Lower leg skin (tissue), 4 donors: ENCODE measurements at regions not wholly inside any gene's neighbourhood (a gene's known extent, or its start where the extent isn't known, plus 50 kb on each side); places are given as distances from the start of the nearest gene placed in this dataset.

Experiments
- DNase-seq, 2 donors: peaks; one replicate each; pipeline ENCODE4 v3.0.0-alpha.2; 2019; ENCODE audit warnings: low spot score in 2 of 2
- H3K4me3 ChIP-seq: fragments of 200-600 bp; sonication (generic); 2 replicates; pipeline ENCODE4 v1.5.1; 2017; ENCODE audit warnings: mild to moderate bottlenecking, low read depth; ENCODE audit not compliant: poor library complexity, severe bottlenecking
- CTCF ChIP-seq, 3 donors: fragments of 450-650 bp; IDR thresholded peaks; one replicate each; pipeline ENCODE4 v1.5.1; 2016; ENCODE audit warnings: antibody characterized with exemption in 3 of 3, mild to moderate bottlenecking in 3 of 3, moderate library complexity in 2 of 3
- POLR2A ChIP-seq, 2 donors: fragments of 450-650 bp; IDR thresholded peaks; one replicate each; pipeline ENCODE4 v1.6.1; 2016 to 2017; ENCODE audit warnings: antibody characterized with exemption in 2 of 2, mild to moderate bottlenecking in 1 of 2, moderate library complexity in 1 of 2
- WGBS, 2 donors: methylation state at CpG; one replicate each; pipeline ENCODE4 v1.1.5; 2018; 5-methylcytosine and 5-hydroxymethylcytosine counted together
- intact Hi-C: fragments of 100-400 bp; cut with DNase I; formaldehyde crosslinking; loops from one replicate; pipeline ENCODE4 v1.15.0; 2023; ENCODE audit warnings: low total_unique reads

GRCh38 chr2:12968399-12968798, 251.7 kb downstream of the TRIB2 start:
- intact Hi-C loops: no loop called here
- TF ChIP-seq POLR2A (IDR thresholded peaks at IDR 0.05) (no peak), CTCF (IDR thresholded peaks at IDR 0.05) (no peak)
- 90 to 95% methylated on average over 3 of the region's 3 CpGs for WGBS, 2 donors
- no peak overlapping the region for H3K4me3 ChIP-seq
- DNase-seq: no peak

- no peak for TF ChIP-seq POLR2A (IDR thresholded peaks at IDR 0.05)
- TF ChIP-seq CTCF (IDR thresholded peaks at IDR 0.05): no peak
- no peak for DNase-seq
- WGBS, 2 donors: 57 to 63% methylated on average over 4 of the region's 4 CpGs
- H3K4me3 ChIP-seq: no peak overlapping the region
- intact Hi-C loops: no loop called here
Measured at GRCh38 chr2:12970861-12971260, 254.1 kb downstream of the TRIB2 start.

- no peak for DNase-seq
- WGBS, 2 donors: 84 to 85% methylated on average over 4 of the region's 4 CpGs
- intact Hi-C loops: no loop called here
- TF ChIP-seq POLR2A (IDR thresholded peaks at IDR 0.05) (no peak), CTCF (IDR thresholded peaks at IDR 0.05) (no peak)
- no peak overlapping the region for H3K4me3 ChIP-seq
Measured at GRCh38 chr2:12971581-12972365, 255.0 kb downstream of the TRIB2 start.

GRCh38 chr2:12978066-12978835, 261.5 kb downstream of the TRIB2 start:
- DNase-seq: no peak
- 34 to 38% methylated on average over 4 of the region's 4 CpGs for WGBS, 2 donors
- H3K4me3 ChIP-seq: no peak overlapping the region
- TF ChIP-seq CTCF (IDR thresholded peaks at IDR 0.05) (no peak), POLR2A (IDR thresholded peaks at IDR 0.05) (no peak)
- intact Hi-C loops: no loop called here

- intact Hi-C loops: no loop called here
- TF ChIP-seq POLR2A (IDR thresholded peaks at IDR 0.05) (no peak), CTCF (IDR thresholded peaks at IDR 0.05) (no peak)
- no peak overlapping the region for H3K4me3 ChIP-seq
- WGBS, 2 donors: 58 to 74% methylated on average over 3 of the region's 3 CpGs
- no peak for DNase-seq
Measured at GRCh38 chr2:12979066-12979465, 262.3 kb downstream of the TRIB2 start.
